Right atrium auricular region (tissue), 2 donors: ENCODE measurements at regions not wholly inside any gene's neighbourhood (a gene's known extent, or its start where the extent isn't known, plus 50 kb on each side); places are given as distances from the start of the nearest gene placed in this dataset.

Source experiments
- DNase-seq: peaks from one replicate; pipeline ENCODE4 v3.0.0-alpha.2; 2019; ENCODE audit warnings: low spot score
- H3K27ac ChIP-seq, 2 donors: fragments of 200-600 bp; sonication (generic); 1 replicate in 1 of 2; 2 replicates in 1 of 2; pipeline ENCODE4 v1.5.1; 2016 to 2019
- H3K27me3 ChIP-seq, 2 donors: fragments of 200-600 bp; sonication (generic); one replicate each; pipeline versions ENCODE4 v1.5.1 to v1.6.0; 2017 to 2019
- H3K36me3 ChIP-seq: fragments of 200-600 bp; sonication (generic); one replicate; pipeline ENCODE4 v1.5.1; 2016
- H3K4me1 ChIP-seq, 2 donors: fragments of 200-600 bp; sonication (generic); one replicate each; pipeline versions ENCODE4 v1.5.1 to v1.6.0; 2017 to 2019
- H3K4me3 ChIP-seq, 2 donors: fragments of 200-600 bp; sonication (generic); 1 replicate in 1 of 2; 2 replicates in 1 of 2; pipeline ENCODE4 v1.5.1; 2017 to 2019; ENCODE audit warnings: mild to moderate bottlenecking in 1 of 2, moderate library complexity in 1 of 2
- H3K9me3 ChIP-seq, 2 donors: fragments of 200-600 bp; sonication (generic); one replicate each; pipeline ENCODE4 v1.5.1; 2019
- CTCF ChIP-seq, 2 donors: fragments of 200-600 bp; sonication (generic); IDR thresholded peaks; one replicate each; pipeline ENCODE4 v1.5.1; 2019; ENCODE audit warnings: antibody characterized with exemption in 2 of 2

GRCh38 chr6:165077876-165078275, 231.5 kb downstream of the C6orf118 start:
- no peak for TF ChIP-seq CTCF (IDR thresholded peaks at IDR 0.05)
- Histone ChIP-seq H3K4me1 (no peaks in the 10 kb centered on the region), H3K36me3 (no peaks in the 10 kb centered on the region), H3K4me3 (no peak overlapping the region), H3K27ac (no peak overlapping the region), H3K9me3 (peaks cover 0 to 5% of the 10 kb centered on the region in 2 donors), H3K27me3 (no peaks in the 10 kb centered on the region)
- no peak for DNase-seq

- no peak for TF ChIP-seq CTCF (IDR thresholded peaks at IDR 0.05)
- no peaks in the 10 kb centered on the region for H3K27me3 ChIP-seq
- H3K4me3 ChIP-seq: no peak overlapping the region
- H3K4me1 ChIP-seq: no peaks in the 10 kb centered on the region
- no peaks in the 10 kb centered on the region for H3K9me3 ChIP-seq
- no peak overlapping the region for H3K27ac ChIP-seq
- no peak for DNase-seq
- no peaks in the 10 kb centered on the region for H3K36me3 ChIP-seq
Observed at GRCh38 chr6:165071906-165072305, 237.5 kb downstream of the C6orf118 start.

GRCh38 chr6:165060720-165061119, 248.7 kb downstream of the C6orf118 start:
- no peak for TF ChIP-seq CTCF (IDR thresholded peaks at IDR 0.05)
- Histone ChIP-seq H3K4me3 (no peak overlapping the region), H3K27ac (no peak overlapping the region), H3K4me1 (no peaks in the 10 kb centered on the region), H3K36me3 (no peaks in the 10 kb centered on the region), H3K27me3 (no peaks in the 10 kb centered on the region), H3K9me3 (no peaks in the 10 kb centered on the region)
- no peak for DNase-seq

GRCh38 chr6:165059032-165059431, 250.4 kb downstream of the C6orf118 start:
- TF ChIP-seq CTCF (IDR thresholded peaks at IDR 0.05): no peak
- H3K4me1 ChIP-seq: no peaks in the 10 kb centered on the region
- H3K36me3 ChIP-seq: no peaks in the 10 kb centered on the region
- H3K4me3 ChIP-seq: no peak overlapping the region
- no peaks in the 10 kb centered on the region for H3K27me3 ChIP-seq
- no peaks in the 10 kb centered on the region for H3K9me3 ChIP-seq
- DNase-seq: no peak
- H3K27ac ChIP-seq: no peak overlapping the region

- no peaks in the 10 kb centered on the region for H3K4me1 ChIP-seq
- no peaks in the 10 kb centered on the region for H3K27me3 ChIP-seq
- no peaks in the 10 kb centered on the region for H3K36me3 ChIP-seq
- H3K4me3 ChIP-seq: no peak overlapping the region
- DNase-seq: no peak
- TF ChIP-seq CTCF (IDR thresholded peaks at IDR 0.05): no peak
- no peak overlapping the region for H3K27ac ChIP-seq
- H3K9me3 ChIP-seq: no peaks in the 10 kb centered on the region
Observed at GRCh38 chr6:165056292-165056691, 253.1 kb downstream of the C6orf118 start.

- Histone ChIP-seq H3K4me3 (no peak overlapping the region), H3K27ac (no peak overlapping the region), H3K27me3 (no peaks in the 10 kb centered on the region), H3K36me3 (no peaks in the 10 kb centered on the region), H3K4me1 (no peaks in the 10 kb centered on the region), H3K9me3 (no peaks in the 10 kb centered on the region)
- no peak for DNase-seq
- no peak for TF ChIP-seq CTCF (IDR thresholded peaks at IDR 0.05)
Observed at GRCh38 chr6:165055231-165055630, 254.2 kb downstream of the C6orf118 start.
